GM18508 (cell line): ENCODE measurements at regions not wholly inside any gene's neighbourhood (a gene's known extent, or its start where the extent isn't known, plus 50 kb on each side); places are given as distances from the start of the nearest gene placed in this dataset.
"Not testable (repeated sequence)": the region's sequence is repeated elsewhere in the genome, so short reads cannot be mapped to it uniquely, and the experiment has no call there.

ENCODE experiments used
- ATAC-seq: cut with Tn5 transposase; IDR thresholded peaks from one replicate; pipeline ENCODE4 v1.9.1; 2021; ENCODE audit warnings: moderate number of reproducible peaks; ENCODE audit not compliant: insufficient read depth, unreplicated experiment

- ATAC-seq, result no peak
Observed at GRCh38 chr4:38532908-38533499, 131.0 kb upstream of the KLF3 start.

- ATAC-seq, result no peak
Observed at GRCh38 chr4:38534344-38535045, 129.5 kb upstream of the KLF3 start.

DNA sequence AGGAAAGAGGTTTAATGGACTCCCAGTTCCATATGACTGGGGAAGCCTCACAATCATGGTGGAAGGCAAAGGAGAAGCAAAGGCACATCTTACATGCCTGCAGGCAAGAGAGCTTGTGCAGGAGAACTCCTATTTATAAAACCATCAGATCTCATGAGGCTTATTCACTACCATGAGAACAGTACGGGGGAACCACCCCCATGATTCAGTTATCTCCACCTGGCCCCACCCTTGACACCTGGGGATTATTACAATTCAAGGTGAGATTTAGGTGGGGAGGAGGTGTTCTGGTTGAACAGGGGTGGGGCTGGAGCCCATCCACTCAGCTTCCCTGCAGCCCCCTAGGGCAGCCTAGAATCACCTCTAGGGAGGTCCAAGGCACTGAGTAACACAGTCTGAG, 128.9 kb upstream of the KLF3 start:
- not testable (repeated sequence) for ATAC-seq

DNA sequence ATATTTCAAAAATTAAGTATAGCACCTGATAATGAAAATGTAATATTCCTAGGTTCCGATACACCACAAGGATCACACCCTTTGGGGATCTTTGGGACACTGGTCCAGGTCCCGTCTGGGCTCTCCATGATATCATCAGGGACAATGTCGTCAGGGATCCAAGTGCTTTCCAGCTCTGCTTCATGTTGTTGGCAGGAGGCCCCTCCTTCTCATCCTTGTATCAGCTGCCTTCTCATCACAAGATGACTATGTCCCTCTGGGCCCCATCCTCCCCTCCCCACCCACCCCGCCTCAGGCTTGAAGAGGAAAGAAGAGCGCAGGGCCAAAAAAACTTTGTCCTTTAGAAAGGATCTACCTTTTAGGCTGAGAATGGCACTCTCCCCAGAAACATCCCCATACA, 128.3 kb upstream of the KLF3 start:
- ATAC-seq, result no peak

GRCh38 chr4:38536716-38537115, 127.3 kb upstream of the KLF3 start:
- ATAC-seq, result no peak

- ATAC-seq, result no peak
Observed at GRCh38 chr4:38537666-38538065, 126.3 kb upstream of the KLF3 start.

GRCh38 chr4:38538517-38538916, 125.5 kb upstream of the KLF3 start:
- ATAC-seq, result no peak

GRCh38 chr4:38539501-38539900, 124.5 kb upstream of the KLF3 start:
- no peak for ATAC-seq

DNA sequence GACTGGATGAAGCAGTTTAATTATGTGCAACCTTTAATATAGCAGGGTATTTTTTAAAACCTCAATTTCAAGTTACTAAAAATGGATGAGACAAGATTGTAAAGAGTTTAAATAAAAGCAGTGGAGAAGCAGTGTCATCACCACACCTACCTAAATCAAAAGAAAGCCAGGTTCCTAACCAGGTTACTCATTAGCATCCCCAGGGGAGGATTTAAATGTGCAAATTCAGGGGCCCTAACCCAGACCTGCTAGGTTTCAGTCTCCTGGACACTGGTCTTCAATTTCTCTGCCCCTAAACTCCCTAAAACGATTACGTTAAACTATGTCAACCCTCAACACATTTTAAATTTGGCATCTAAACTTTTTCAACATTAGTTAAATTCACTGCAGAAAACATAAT, 116.9 kb upstream of the KLF3 start:
- no peak for ATAC-seq

- ATAC-seq, result no peak
Observed at GRCh38 chr4:38548256-38548655, 115.7 kb upstream of the KLF3 start.

DNA sequence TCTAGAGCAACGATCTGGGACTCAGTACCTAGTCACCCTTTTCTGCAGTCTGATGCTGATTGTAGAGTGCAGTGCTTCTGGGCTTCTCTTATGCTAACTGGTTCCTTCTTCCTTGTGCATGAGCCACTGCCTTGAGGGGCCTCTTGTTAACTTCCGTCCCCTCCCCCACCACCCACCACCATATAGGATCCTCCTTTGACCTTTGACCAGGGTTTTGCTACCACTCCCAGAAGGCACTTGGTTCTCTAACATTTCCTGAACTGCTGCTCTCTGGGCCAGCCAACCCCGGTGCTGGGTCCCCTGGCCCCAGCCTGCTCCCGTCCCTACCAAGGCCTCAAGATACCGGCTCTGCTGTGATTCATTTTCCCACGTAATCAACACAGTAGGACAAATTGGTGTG, 104.6 kb upstream of the KLF3 start:
- ATAC-seq, result no peak

DNA sequence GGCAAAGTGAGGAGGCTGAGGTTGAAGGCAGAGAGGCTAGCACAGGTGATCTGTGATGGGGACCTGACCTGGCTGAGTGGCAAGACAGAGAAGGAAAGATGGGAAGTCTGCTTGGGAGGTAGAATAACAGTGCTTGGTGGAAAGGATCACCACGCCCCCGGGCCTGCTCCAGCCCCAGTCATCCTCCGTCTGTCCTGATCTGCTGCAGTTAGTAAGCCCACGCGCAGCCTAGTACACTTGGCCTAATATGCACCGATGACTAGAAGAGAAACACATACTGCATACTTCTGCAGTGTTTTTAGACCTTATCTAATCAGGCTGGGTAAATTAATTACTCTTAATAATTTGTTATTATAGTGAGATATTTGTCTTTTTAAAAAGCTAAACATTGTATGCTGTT, 103.7 kb upstream of the KLF3 start:
- no peak for ATAC-seq

DNA sequence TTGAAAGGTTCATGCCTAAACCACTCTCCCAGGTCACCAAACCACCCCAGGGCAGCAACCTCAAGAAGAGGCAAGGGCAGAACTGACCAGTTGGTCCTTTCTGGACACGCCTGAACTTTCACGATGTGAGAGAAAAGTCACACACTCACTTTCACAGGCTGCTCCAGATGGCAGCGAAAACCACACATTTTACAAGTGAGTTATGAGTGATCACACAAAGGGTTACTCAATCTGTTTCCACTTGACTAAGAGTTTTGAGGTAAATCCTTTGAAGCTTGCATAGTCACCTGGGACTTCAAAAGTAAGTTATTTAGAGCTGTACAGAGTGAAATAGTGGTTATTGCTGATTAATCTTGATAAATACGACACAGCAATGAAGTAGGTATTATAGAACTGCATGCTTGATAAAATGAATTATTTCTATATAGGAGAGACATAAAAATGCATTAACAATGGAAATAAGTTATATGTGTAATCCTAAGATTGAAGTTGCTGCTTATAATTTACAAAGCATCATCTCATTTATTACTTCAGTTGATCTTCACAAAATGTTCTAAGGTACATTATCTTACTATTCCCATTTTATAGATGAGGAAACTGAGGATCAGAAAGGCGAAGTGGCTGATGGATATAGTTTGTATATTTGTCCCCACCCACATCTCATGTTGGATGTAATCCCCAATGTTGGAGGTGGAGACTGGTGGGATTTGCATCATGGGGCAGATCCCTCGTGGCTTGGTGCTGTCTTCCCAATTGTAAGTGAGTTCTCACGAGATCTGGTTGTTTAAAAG, 103.0 kb upstream of the KLF3 start:
- peak; percentile 97 for ATAC-seq

GRCh38 chr4:38562751-38563198, 101.2 kb upstream of the KLF3 start:
- ATAC-seq, result no peak

DNA sequence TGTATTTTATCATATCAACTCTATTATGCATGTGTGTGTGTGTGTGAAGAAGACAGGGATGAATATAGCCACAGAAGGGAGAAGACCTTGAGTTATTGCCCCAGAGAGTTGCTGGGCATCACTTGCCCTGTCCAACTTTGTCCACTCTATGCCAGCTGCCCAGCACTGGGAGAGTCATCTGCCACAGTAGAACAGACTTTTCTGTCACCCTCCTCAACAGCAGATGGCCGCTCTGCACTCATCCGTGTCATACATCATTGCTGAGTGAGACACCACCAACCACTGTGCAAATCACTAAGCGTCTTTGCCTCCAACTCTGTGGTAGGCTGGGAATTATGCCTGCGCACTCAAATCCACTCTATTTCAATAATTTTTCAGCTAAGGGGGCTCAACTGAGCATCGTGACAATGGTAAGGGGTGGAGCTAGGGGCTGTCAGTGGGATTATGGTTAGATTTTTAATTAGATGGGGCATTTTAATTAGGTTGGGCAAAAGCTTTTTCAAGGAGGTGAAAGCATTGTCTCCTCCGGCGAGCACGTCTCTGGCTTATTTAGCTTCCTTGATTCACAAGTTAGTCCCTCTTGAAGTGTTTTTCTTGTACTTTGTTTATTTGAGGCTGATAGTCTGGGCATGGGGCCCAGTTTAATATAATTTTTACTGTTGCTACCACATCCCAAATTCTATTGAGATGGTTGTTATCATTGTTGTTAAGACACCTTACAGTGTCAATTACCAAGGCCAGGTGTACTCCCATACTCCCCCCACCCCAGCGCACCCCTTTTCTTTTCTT, 100.1 kb upstream of the KLF3 start:
- no peak for ATAC-seq

GRCh38 chr4:38565271-38566199, 98.5 kb upstream of the KLF3 start:
- ATAC-seq, result no peak

GRCh38 chr4:38566806-38567398, 97.1 kb upstream of the KLF3 start:
- no peak for ATAC-seq

DNA sequence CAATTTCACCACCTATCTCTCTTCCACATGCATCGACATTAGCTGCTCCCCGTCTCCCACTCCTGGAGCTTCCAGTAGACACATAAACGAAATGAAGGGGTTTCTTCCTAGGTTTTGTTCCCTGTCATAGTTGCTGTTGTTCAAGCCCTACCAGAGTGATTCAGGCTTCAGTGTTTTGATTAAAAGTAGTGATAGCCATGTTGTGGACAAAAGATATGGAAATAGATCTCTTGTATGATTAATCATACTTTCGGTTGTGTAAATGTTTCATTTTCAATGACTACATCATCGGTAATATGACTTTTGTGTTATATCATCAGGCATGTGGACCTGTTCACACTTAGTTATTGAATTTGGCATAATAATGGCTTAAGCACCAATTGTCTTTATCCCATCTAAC, 96.5 kb upstream of the KLF3 start:
- no peak for ATAC-seq

- no peak for ATAC-seq
Observed at GRCh38 chr4:38568768-38569167, 95.2 kb upstream of the KLF3 start.
